Naive thymus-derived CD4-positive, alpha-beta T cell (primary cell): ENCODE measurements at regions not wholly inside any gene's neighbourhood (a gene's known extent, or its start where the extent isn't known, plus 50 kb on each side); places are given as distances from the start of the nearest gene placed in this dataset.

ENCODE experiments used
- ATAC-seq: fragments of 150-1000 bp; cut with Tn5 transposase; 2 replicates; pipeline ENCODE4 v1.10.0; 2021; ENCODE audit warnings: mild to moderate bottlenecking, moderate library complexity
- CTCF ChIA-PET: fragments of 350-600 bp; sonication (Branson Sonifier 250); formaldehyde crosslinking; loops from one replicate; lab custom pipeline; 2021; ENCODE audit warnings: antibody characterized with exemption; lab: Charles Lee
- POLR2A ChIA-PET: fragments of 350-600 bp; sonication (Branson Sonifier 250); formaldehyde crosslinking; loops from one replicate; lab custom pipeline; 2021; ENCODE audit warnings: antibody characterized with exemption, inconsistent platforms; lab: Charles Lee
- DNase-seq, 9 donors: peaks; one replicate each; pipeline versions ENCODE4 v3.0.0 to v3.0.0-alpha.2; 2020 to 2022; ENCODE audit warnings: mixed read lengths in 1 of 9
- H3K27ac ChIP-seq: one replicate; pipeline ENCODE4 v1.7.0; 2013; ENCODE audit warnings: mild to moderate bottlenecking, low read depth, low read length, moderate library complexity
- H3K27me3 ChIP-seq, 2 donors: one replicate each; pipeline ENCODE4 v1.7.0; 2013; ENCODE audit warnings: low read length in 2 of 2, mild to moderate bottlenecking in 2 of 2, moderate library complexity in 2 of 2; ENCODE audit not compliant: control insufficient read depth in 2 of 2, insufficient read depth in 2 of 2
- H3K36me3 ChIP-seq, 3 experiments: 1 replicate in 2 of 3; 2 replicates in 1 of 3; pipeline ENCODE4 v1.7.0; 2013; ENCODE audit warnings: low read length in 3 of 3, mild to moderate bottlenecking in 3 of 3, moderate library complexity in 1 of 3; ENCODE audit not compliant: insufficient read depth in 3 of 3, control insufficient read depth in 2 of 3
- H3K4me1 ChIP-seq, 2 donors: one replicate each; pipeline ENCODE4 v1.7.0; 2013; ENCODE audit warnings: low read length in 2 of 2, mild to moderate bottlenecking in 2 of 2, moderate library complexity in 1 of 2; ENCODE audit not compliant: control insufficient read depth in 2 of 2, insufficient read depth in 2 of 2
- H3K4me3 ChIP-seq: 2 replicates; pipeline ENCODE4 v1.7.0; 2013; ENCODE audit warnings: mild to moderate bottlenecking, low read length
- H3K9me3 ChIP-seq, 3 experiments: 1 replicate in 2 of 3; 2 replicates in 1 of 3; pipeline ENCODE4 v1.7.0; 2013; ENCODE audit warnings: low read length in 3 of 3; ENCODE audit not compliant: control insufficient read depth in 2 of 3
- H3K27ac Mint-ChIP-seq, 9 donors: one replicate each; pipeline ENCODE4 v1.8.0; 2020 to 2022; ENCODE audit warnings: mixed read lengths in 9 of 9, mild to moderate bottlenecking in 8 of 9, moderate library complexity in 5 of 9, inconsistent platforms in 2 of 9
- H3K27me3 Mint-ChIP-seq, 5 donors: one replicate each; pipeline ENCODE4 v1.8.0; 2021 to 2022; ENCODE audit warnings: mixed read lengths in 5 of 5, mild to moderate bottlenecking in 1 of 5
- H3K36me3 Mint-ChIP-seq, 5 donors: one replicate each; pipeline ENCODE4 v1.8.0; 2020 to 2022; ENCODE audit warnings: mixed read lengths in 5 of 5, mild to moderate bottlenecking in 3 of 5, inconsistent platforms in 1 of 5
- H3K4me1 Mint-ChIP-seq, 7 donors: one replicate each; pipeline ENCODE4 v1.8.0; 2020 to 2022; ENCODE audit warnings: mixed read lengths in 7 of 7, mild to moderate bottlenecking in 3 of 7, inconsistent platforms in 1 of 7
- H3K4me3 Mint-ChIP-seq, 10 donors: one replicate each; pipeline ENCODE4 v1.8.0; 2020 to 2022; ENCODE audit warnings: mild to moderate bottlenecking in 10 of 10, mixed read lengths in 10 of 10, moderate library complexity in 6 of 10, inconsistent platforms in 2 of 10
- H3K9me3 Mint-ChIP-seq, 11 donors: one replicate each; pipeline ENCODE4 v1.8.0; 2020 to 2022; ENCODE audit warnings: mixed read lengths in 11 of 11, mild to moderate bottlenecking in 4 of 11, inconsistent platforms in 1 of 11, moderate library complexity in 1 of 11
- intact Hi-C, 2 donors: fragments of 100-400 bp; cut with micrococcal nuclease; formaldehyde crosslinking; loops; one replicate each; pipeline ENCODE4 v1.15.1; 2023

DNA sequence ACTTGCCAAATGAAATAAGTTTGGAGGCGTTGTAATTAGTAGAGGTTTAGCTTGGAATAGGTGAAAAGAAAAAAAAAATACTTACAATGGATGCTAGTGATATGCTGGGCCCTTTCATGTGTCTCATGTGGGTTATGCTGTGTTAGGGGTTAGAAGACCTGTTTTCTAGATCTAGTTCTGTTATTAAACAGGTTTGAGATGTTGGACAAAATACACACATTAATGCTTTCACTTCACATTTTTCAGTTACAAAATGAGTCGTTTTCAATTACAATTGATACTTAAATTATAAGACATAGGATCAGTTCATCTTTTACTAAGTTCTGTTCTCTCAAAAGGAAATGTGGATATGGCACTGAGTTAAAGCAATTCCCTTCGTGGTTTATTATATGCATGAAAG lies 509.8 kb downstream of the EPM2A start:
- Mint-ChIP-seq H3K9me3 (peaks cover 0 to 4% (median 0%) of the 10 kb centered on the region in 11 donors), H3K4me3 (no peak overlapping the region), H3K4me1 (no peaks in the 10 kb centered on the region), H3K27ac (no peak overlapping the region), H3K27me3 (peaks cover 1 to 21% (median 10%) of the 10 kb centered on the region in 5 donors), H3K36me3 (no peaks in the 10 kb centered on the region)
- Histone ChIP-seq H3K9me3 (no peaks in the 10 kb centered on the region), H3K4me3 (no peak overlapping the region), H3K27ac (no peak overlapping the region), H3K4me1 (no peaks in the 10 kb centered on the region), H3K36me3 (no peaks in the 10 kb centered on the region), H3K27me3 (no peaks in the 10 kb centered on the region)
- ChIA-PET CTCF (no interaction called here), POLR2A (no interaction called here)
- intact Hi-C loops, result no loop called here
- no peak for ATAC-seq
- no peak for DNase-seq

DNA sequence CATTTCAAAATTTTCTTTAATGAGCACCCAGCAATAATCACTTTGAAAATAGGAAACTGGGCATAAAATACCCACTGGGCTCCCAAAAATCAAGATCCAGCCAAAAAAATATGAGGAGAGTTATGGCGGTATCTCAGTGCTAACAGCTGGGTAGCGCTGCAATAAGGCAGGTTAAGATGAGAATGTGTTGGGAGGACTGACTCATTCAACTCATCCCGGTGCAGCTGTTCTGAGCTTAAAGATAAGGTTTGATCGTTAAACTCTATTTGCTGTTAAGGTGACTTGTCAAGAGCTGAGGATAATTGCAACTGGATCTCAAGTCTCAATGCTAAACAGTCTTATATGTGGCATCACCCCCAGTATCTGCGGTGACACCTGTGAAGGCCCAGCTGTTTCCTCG lies 507.7 kb downstream of the EPM2A start:
- intact Hi-C loops, result no loop called here
- POLR2A ChIA-PET, result no interaction called here
- CTCF ChIA-PET, result no interaction called here

DNA sequence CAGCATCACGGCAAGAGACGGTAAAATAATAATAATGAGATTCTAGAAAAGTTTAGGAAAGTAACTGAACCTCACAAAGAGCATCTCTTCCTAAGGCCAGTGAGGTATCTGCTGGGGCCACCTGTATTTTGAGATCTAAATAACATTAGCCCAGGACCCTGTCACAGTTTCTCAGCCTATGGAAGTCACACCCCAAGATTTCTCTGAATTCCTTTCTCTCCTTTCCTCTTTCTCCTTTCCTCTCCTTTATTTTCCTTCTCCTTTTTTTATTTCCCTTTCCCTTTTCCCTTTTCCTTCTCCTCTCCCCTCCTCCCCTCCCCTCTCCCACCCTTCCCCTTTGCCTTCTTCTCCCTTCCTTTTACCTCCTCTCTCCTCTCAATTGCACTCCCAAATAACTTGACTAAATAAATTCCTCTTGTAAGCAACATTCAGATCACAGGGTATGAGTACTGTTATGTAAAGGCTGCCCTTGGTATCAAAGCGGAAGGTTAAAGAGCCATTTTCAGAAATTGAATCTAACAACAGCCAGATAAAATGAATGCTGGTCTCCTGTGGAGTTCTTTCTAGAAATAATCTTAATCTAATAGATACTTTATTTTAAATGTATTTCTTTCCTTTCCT lies 506.2 kb downstream of the EPM2A start:
- DNase-seq (no peak), ATAC-seq (no peak)
- intact Hi-C loops, result no loop called here
- Histone ChIP-seq H3K4me1 (no peaks in the 10 kb centered on the region), H3K27ac (no peak overlapping the region), H3K27me3 (no peaks in the 10 kb centered on the region), H3K9me3 (no peaks in the 10 kb centered on the region), H3K36me3 (no peaks in the 10 kb centered on the region), H3K4me3 (no peak overlapping the region)
- Mint-ChIP-seq H3K27me3 (peaks cover 0 to 25% (median 15%) of the 10 kb centered on the region in 5 donors), H3K9me3 (peaks cover 0 to 11% (median 0%) of the 10 kb centered on the region in 11 donors), H3K4me3 (no peak overlapping the region), H3K36me3 (no peaks in the 10 kb centered on the region), H3K4me1 (no peaks in the 10 kb centered on the region), H3K27ac (no peak overlapping the region)
- ChIA-PET POLR2A (no interaction called here), CTCF (no interaction called here)

More for the DNA sequence above, 507.7 kb downstream of the EPM2A start:
- no peak for DNase-seq
- Mint-ChIP-seq H3K9me3 (peaks cover 0 to 3% (median 0%) of the 10 kb centered on the region in 11 donors), H3K36me3 (no peaks in the 10 kb centered on the region), H3K4me1 (no peaks in the 10 kb centered on the region), H3K4me3 (no peak overlapping the region), H3K27ac (no peak overlapping the region), H3K27me3 (peaks cover 1 to 14% (median 5%) of the 10 kb centered on the region in 5 donors)
- no peak overlapping the region for H3K27ac ChIP-seq
- ATAC-seq, result no peak
- H3K4me1 ChIP-seq, result no peaks in the 10 kb centered on the region
- H3K9me3 ChIP-seq, result no peaks in the 10 kb centered on the region
- no peaks in the 10 kb centered on the region for H3K36me3 ChIP-seq
- H3K27me3 ChIP-seq, result no peaks in the 10 kb centered on the region
- no peak overlapping the region for H3K4me3 ChIP-seq

DNA sequence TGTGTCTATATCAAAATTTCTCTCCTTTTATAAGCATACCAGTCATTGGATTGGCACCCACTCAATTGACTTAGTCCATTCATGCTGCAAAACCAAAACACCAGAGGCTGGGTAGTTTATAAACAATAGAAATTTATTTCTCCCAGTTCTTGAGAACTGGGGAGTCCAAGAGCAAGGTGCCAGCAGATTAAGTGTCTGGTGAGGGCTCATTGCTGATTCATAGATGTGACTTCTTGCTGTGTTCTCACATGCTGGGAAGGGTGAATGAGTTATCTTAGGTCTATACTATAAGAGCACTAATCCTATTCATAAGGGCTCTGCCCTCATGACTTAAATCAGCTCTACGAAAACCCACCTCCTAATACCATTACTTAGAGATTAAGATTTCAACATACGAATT lies 501.4 kb downstream of the EPM2A start:
- no peaks in the 10 kb centered on the region for H3K36me3 Mint-ChIP-seq
- CTCF ChIA-PET, result no interaction called here
- intact Hi-C loops, result no loop called here
- ATAC-seq (no peak), DNase-seq (no peak)
- no peak overlapping the region for H3K4me3 Mint-ChIP-seq
- H3K27me3 ChIP-seq, result no peaks in the 10 kb centered on the region
- no peak overlapping the region for H3K27ac Mint-ChIP-seq
- POLR2A ChIA-PET, result no interaction called here
- peaks cover 1 to 41% (median 30%) of the 10 kb centered on the region in 5 donors for H3K27me3 Mint-ChIP-seq
- H3K9me3 ChIP-seq, result no peaks in the 10 kb centered on the region
- no peak overlapping the region for H3K4me3 ChIP-seq
- H3K27ac ChIP-seq, result no peak overlapping the region
- H3K4me1 Mint-ChIP-seq, result no peaks in the 10 kb centered on the region
- peaks cover 0 to 11% (median 0%) of the 10 kb centered on the region in 11 donors for H3K9me3 Mint-ChIP-seq
- no peaks in the 10 kb centered on the region for H3K36me3 ChIP-seq
- no peaks in the 10 kb centered on the region for H3K4me1 ChIP-seq

DNA sequence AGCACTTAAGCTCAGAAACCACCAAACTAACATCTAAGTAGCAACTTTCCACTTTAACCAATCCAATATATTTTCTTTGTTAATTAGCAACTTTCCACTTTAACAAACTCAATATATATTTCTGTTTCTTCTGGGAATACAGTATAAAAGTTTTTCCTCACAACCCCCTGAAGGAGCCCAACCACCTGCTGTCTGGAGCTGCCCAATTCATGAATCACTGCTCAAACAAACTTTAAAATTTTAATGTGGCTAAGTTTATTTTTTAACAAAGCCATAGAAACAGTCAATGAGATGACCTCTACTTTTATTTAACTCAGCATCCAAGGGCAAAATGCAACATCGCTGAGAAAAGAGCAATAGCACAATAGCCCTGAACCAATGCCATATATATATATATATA lies 500.1 kb downstream of the EPM2A start:
- H3K9me3 Mint-ChIP-seq, result peaks cover 0 to 11% (median 0%) of the 10 kb centered on the region in 11 donors
- intact Hi-C loops, result no loop called here
- Histone ChIP-seq H3K27me3 (no peaks in the 10 kb centered on the region), H3K36me3 (no peaks in the 10 kb centered on the region), H3K4me1 (no peaks in the 10 kb centered on the region), H3K4me3 (no peak overlapping the region), H3K9me3 (no peaks in the 10 kb centered on the region), H3K27ac (no peak overlapping the region)
- no peak for DNase-seq
- no peak overlapping the region for H3K27ac Mint-ChIP-seq
- no peaks in the 10 kb centered on the region for H3K4me1 Mint-ChIP-seq
- no peak for ATAC-seq
- H3K4me3 Mint-ChIP-seq, result no peak overlapping the region
- POLR2A ChIA-PET, result no interaction called here
- no peaks in the 10 kb centered on the region for H3K36me3 Mint-ChIP-seq
- CTCF ChIA-PET, result no interaction called here
- peaks cover 0 to 41% (median 30%) of the 10 kb centered on the region in 5 donors for H3K27me3 Mint-ChIP-seq

DNA sequence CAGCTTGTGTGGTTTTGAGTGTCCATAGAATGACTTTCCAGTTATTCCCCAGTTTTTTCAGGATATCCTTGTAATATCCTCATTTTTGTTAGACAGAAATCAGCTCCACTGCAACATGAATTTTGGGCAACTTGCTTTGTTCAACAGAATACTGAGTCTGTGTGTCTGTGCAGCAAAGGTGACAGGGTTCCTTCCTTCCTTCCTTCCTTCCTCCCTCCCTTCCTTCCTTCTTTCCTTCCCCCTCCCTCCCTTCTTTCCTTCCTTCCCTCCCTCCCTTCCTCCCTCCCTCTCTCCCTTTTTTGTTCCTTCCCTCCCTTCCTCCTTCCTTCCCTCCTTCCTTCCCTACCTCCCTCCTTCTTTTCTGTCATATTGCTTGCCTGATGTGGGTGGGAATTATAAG lies 496.5 kb downstream of the EPM2A start:
- Mint-ChIP-seq H3K27ac (no peak overlapping the region), H3K4me1 (no peaks in the 10 kb centered on the region), H3K27me3 (peaks cover 0 to 31% (median 24%) of the 10 kb centered on the region in 5 donors), H3K4me3 (no peak overlapping the region), H3K36me3 (no peaks in the 10 kb centered on the region), H3K9me3 (peaks cover 0 to 5% (median 0%) of the 10 kb centered on the region in 11 donors)
- ATAC-seq (no peak), DNase-seq (no peak)
- H3K27ac ChIP-seq, result no peak overlapping the region
- POLR2A ChIA-PET, result no interaction called here
- CTCF ChIA-PET, result no interaction called here
- no peaks in the 10 kb centered on the region for H3K36me3 ChIP-seq
- H3K4me1 ChIP-seq, result no peaks in the 10 kb centered on the region
- H3K27me3 ChIP-seq, result no peaks in the 10 kb centered on the region
- no peak overlapping the region for H3K4me3 ChIP-seq
- intact Hi-C loops, result no loop called here
- no peaks in the 10 kb centered on the region for H3K9me3 ChIP-seq

DNA sequence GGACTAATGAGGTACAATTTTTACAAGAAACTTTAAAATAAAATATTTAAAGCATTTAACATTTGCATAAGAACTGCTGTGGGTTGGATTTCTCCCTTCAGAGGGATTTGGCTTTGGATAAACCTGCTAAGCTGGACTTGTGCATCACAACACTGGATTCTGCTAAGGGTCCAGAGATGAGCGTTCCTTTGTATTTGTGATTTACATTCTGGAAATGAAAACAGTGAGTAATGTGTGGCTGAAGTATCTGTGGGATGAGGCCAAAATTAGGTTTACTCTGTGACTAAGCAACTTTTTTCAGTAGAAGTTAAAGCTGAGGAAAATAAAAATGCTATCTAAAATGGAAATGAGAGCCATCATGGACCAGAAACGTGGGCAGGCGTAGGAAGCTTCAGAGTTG lies 494.3 kb downstream of the EPM2A start:
- H3K27ac Mint-ChIP-seq, result no peak overlapping the region
- intact Hi-C loops, result no loop called here
- Histone ChIP-seq H3K9me3 (no peaks in the 10 kb centered on the region), H3K4me3 (no peak overlapping the region), H3K4me1 (no peaks in the 10 kb centered on the region), H3K36me3 (no peaks in the 10 kb centered on the region), H3K27me3 (no peaks in the 10 kb centered on the region), H3K27ac (no peak overlapping the region)
- no peak overlapping the region for H3K4me3 Mint-ChIP-seq
- POLR2A ChIA-PET, result no interaction called here
- DNase-seq (no peak), ATAC-seq (no peak)
- no peaks in the 10 kb centered on the region for H3K4me1 Mint-ChIP-seq
- CTCF ChIA-PET, result no interaction called here
- no peaks in the 10 kb centered on the region for H3K36me3 Mint-ChIP-seq
- peaks cover 0 to 20% (median 16%) of the 10 kb centered on the region in 5 donors for H3K27me3 Mint-ChIP-seq
- H3K9me3 Mint-ChIP-seq, result peaks cover 0 to 3% (median 0%) of the 10 kb centered on the region in 11 donors
